ENCODE measurements at regions not wholly inside any gene's neighbourhood (a gene's known extent, or its start where the extent isn't known, plus 50 kb on each side); places are given as distances from the start of the nearest gene placed in this dataset.

GRCh38 chr5:113817683-113818082, 304.2 kb downstream of the YTHDC2 start:
- H3K27ac ChIP-seq = no peak overlapping the region
- TF ChIP-seq, protein P1, sequence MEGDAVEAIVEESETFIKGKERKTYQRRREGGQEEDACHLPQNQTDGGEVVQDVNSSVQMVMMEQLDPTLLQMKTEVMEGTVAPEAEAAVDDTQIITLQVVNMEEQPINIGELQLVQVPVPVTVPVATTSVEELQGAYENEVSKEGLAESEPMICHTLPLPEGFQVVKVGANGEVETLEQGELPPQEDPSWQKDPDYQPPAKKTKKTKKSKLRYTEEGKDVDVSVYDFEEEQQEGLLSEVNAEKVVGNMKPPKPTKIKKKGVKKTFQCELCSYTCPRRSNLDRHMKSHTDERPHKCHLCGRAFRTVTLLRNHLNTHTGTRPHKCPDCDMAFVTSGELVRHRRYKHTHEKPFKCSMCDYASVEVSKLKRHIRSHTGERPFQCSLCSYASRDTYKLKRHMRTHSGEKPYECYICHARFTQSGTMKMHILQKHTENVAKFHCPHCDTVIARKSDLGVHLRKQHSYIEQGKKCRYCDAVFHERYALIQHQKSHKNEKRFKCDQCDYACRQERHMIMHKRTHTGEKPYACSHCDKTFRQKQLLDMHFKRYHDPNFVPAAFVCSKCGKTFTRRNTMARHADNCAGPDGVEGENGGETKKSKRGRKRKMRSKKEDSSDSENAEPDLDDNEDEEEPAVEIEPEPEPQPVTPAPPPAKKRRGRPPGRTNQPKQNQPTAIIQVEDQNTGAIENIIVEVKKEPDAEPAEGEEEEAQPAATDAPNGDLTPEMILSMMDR (IDR thresholded peaks at IDR 0.05) = no peak
- DNase-seq (no peak), ATAC-seq (no peak), FAIRE-seq (no peak)
- no peaks in the 10 kb centered on the region for H3K36me3 ChIP-seq
- intact Hi-C loops (cut with DNase I) = no loop called here
- 58 to 72% methylated on average over 3 of the region's 3 CpGs for WGBS, 2 donors
- H3K4me1 ChIP-seq = no peaks in the 10 kb centered on the region
- H3K9me3 ChIP-seq = no peaks in the 10 kb centered on the region
- no peak overlapping the region for H3K4me3 ChIP-seq
- H3K27me3 ChIP-seq = no peaks in the 10 kb centered on the region

DNA sequence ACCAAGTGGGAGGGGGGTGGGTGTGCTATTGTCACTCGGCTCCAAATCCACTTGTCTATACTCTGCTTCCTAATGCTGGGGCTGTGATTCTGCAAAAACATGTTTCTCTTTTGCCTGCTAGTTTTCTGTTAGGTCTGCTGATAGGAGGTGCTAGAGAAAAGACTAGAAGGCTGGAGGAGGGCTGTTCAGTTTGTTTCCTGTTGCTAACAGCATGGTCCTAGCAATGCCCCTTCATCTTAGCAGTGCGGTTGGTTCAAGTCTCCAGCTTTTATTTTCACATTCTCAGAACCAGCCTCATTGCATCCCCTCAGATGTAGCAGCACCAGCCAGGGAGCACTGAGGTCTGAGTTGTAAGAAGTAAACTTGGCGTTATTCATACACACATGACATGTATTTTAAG, 310.2 kb downstream of the YTHDC2 start:
- Histone ChIP-seq H3K36me3 (no peaks in the 10 kb centered on the region), H3K4me1 (no peaks in the 10 kb centered on the region), H3K27me3 (no peaks in the 10 kb centered on the region), H3K4me3 (no peak overlapping the region), H3K9me3 (no peaks in the 10 kb centered on the region), H3K27ac (no peak overlapping the region)
- TF ChIP-seq, protein P1 (IDR thresholded peaks at IDR 0.05) = no peak
- FAIRE-seq (no peak), ATAC-seq (no peak), DNase-seq (no peak)
- intact Hi-C loops (cut with DNase I) = no loop called here
- 34 to 35% methylated on average over 3 of the region's 3 CpGs for WGBS, 2 donors

DNA sequence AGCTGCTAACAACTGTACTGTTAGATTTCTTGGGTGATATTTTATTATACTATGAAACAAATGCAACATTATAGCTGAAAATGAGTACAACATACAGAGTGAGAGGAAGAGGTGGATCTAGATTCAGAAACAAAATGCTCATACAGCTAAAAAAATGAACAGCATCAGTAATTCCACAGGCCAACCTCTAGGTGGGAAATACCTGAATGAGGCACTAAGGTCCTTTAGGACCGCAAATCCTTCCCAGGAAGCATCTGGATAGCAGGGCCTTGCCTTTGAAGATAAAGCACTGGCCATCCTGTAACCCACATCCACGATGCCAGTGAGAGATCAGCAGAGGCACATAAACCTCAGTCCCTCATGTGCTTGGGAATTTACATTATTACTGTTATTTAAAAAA, 310.8 kb downstream of the YTHDC2 start:
- WGBS, 2 donors = 43 to 47% methylated on average over 2 of the region's 2 CpGs
- FAIRE-seq (no peak), DNase-seq (no peak), ATAC-seq (no peak)
- Histone ChIP-seq H3K4me3 (no peak overlapping the region), H3K4me1 (no peaks in the 10 kb centered on the region), H3K27ac (no peak overlapping the region), H3K36me3 (no peaks in the 10 kb centered on the region), H3K9me3 (no peaks in the 10 kb centered on the region), H3K27me3 (no peaks in the 10 kb centered on the region)
- intact Hi-C loops (cut with DNase I) = no loop called here
- TF ChIP-seq, protein P1 (IDR thresholded peaks at IDR 0.05) = no peak

GRCh38 chr5:113825176-113825575, 311.7 kb downstream of the YTHDC2 start:
- Histone ChIP-seq H3K27me3 (no peaks in the 10 kb centered on the region), H3K9me3 (no peaks in the 10 kb centered on the region), H3K36me3 (no peaks in the 10 kb centered on the region), H3K27ac (no peak overlapping the region), H3K4me3 (no peak overlapping the region), H3K4me1 (no peaks in the 10 kb centered on the region)
- intact Hi-C loops (cut with DNase I) = no loop called here
- DNase-seq (no peak), ATAC-seq (no peak), FAIRE-seq (no peak)
- TF ChIP-seq, protein P1 (IDR thresholded peaks at IDR 0.05) = no peak

DNA sequence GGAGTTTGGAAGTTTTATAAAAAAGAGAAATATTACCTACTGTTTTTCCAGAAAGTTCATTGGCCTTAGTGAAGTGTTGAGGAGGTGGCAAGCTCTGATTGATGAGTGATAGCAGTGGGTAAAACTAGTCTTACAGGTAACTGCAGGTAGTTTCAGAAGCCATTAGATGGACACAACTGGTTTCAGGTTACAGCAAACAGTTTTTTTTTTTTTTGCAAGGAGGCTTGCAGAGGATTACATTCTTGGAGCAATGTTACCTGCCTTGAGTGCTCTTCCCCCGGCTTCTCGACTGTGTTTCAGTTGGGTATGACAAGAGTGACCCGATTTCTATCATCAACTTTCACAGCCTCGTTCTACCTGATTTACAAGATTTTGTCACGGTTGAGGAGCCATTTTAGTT, 333.4 kb downstream of the YTHDC2 start:
- ATAC-seq = no peak
- Histone ChIP-seq H3K27me3 (no peaks in the 10 kb centered on the region), H3K9me3 (no peaks in the 10 kb centered on the region), H3K4me1 (no peaks in the 10 kb centered on the region), H3K4me3 (no peak overlapping the region), H3K36me3 (no peaks in the 10 kb centered on the region), H3K27ac (no peak overlapping the region)
- 30 to 36% methylated on average over 5 of the region's 5 CpGs for WGBS, 2 donors
- intact Hi-C loops (cut with DNase I) = no loop called here
- TF ChIP-seq, protein P1 (IDR thresholded peaks at IDR 0.05) = no peak
- FAIRE-seq = no peak
- no peak for DNase-seq
